C4-2B (cell line): ENCODE measurements at regions not wholly inside any gene's neighbourhood (a gene's known extent, or its start where the extent isn't known, plus 50 kb on each side); places are given as distances from the start of the nearest gene placed in this dataset.

Experiments used
- H3K27ac ChIP-seq: fragments of 450-650 bp; 2 replicates; pipeline ENCODE4 v1.5.1; 2017
- ZFX ChIP-seq: fragments of 450-650 bp; IDR thresholded peaks from 2 replicates; pipeline ENCODE4 v1.6.1; 2017
- TF ChIP-seq, protein P1 (sequence below): fragments of 450-650 bp; conservative IDR thresholded peaks from 2 replicates; pipeline ENCODE4 v1.5.1; 2017; ENCODE audit warnings: mild to moderate bottlenecking

DNA sequence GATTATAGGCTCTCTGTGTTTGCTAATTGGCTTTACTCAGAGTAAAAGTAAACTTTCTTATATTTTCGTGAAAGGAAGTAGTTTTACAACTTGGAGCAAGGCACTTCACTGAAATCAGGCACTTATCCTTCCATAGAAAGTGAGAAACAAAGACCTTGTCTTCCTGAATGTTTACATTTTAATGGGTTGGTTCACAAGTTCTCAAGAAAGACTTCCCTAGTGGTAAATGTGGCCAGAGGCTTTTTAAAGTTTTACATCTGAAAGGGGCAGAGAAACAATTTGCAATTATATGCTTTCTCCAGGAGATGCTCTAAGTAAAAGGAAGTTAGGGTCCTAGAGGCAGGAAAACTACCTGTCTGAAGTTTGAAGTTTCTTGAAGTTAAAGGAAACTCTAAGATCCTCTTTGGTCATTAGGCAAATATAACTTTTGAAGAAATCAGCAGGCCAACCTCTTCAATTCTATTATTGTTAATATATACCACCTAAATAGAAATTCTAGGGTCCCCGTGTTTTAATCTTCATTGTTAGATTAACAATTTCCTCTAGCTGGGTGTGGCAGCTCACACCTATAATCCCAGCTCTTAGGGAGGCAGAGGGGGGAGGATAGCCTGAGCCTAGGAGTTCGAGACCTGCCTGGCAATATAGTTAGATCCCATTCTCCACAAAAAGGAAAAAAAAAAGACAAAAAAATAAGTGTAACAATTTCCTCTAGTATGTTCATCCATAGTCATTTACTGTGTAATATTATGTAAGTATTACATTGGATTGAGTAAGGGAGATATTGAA, 644.9 kb upstream of the FOXG1 start:
- TF ChIP-seq ZFX: no peak
- TF ChIP-seq, protein P1, sequence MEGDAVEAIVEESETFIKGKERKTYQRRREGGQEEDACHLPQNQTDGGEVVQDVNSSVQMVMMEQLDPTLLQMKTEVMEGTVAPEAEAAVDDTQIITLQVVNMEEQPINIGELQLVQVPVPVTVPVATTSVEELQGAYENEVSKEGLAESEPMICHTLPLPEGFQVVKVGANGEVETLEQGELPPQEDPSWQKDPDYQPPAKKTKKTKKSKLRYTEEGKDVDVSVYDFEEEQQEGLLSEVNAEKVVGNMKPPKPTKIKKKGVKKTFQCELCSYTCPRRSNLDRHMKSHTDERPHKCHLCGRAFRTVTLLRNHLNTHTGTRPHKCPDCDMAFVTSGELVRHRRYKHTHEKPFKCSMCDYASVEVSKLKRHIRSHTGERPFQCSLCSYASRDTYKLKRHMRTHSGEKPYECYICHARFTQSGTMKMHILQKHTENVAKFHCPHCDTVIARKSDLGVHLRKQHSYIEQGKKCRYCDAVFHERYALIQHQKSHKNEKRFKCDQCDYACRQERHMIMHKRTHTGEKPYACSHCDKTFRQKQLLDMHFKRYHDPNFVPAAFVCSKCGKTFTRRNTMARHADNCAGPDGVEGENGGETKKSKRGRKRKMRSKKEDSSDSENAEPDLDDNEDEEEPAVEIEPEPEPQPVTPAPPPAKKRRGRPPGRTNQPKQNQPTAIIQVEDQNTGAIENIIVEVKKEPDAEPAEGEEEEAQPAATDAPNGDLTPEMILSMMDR: no peak
- H3K27ac ChIP-seq: no peak overlapping the region

- no peak overlapping the region for H3K27ac ChIP-seq
- TF ChIP-seq, protein P1: no peak
- no peak for TF ChIP-seq ZFX
These were observed 635.8 kb upstream of the FOXG1 start for GRCh38 chr14:28130610-28131284.

- TF ChIP-seq, protein P1: no peak
- TF ChIP-seq ZFX: no peak
- H3K27ac ChIP-seq: no peak overlapping the region
These were observed 628.2 kb upstream of the FOXG1 start for GRCh38 chr14:28138341-28138740.

GRCh38 chr14:28141662-28142061, 624.9 kb upstream of the FOXG1 start:
- no peak for TF ChIP-seq ZFX
- TF ChIP-seq, protein P1: no peak

GRCh38 chr14:28142400-28143015, 624.1 kb upstream of the FOXG1 start:
- TF ChIP-seq, protein P1: peak; percentile 53
- TF ChIP-seq ZFX: no peak
- no peak overlapping the region for H3K27ac ChIP-seq

More at GRCh38 chr14:28141662-28142061, 624.9 kb upstream of the FOXG1 start:
- H3K27ac ChIP-seq: no peak overlapping the region

DNA sequence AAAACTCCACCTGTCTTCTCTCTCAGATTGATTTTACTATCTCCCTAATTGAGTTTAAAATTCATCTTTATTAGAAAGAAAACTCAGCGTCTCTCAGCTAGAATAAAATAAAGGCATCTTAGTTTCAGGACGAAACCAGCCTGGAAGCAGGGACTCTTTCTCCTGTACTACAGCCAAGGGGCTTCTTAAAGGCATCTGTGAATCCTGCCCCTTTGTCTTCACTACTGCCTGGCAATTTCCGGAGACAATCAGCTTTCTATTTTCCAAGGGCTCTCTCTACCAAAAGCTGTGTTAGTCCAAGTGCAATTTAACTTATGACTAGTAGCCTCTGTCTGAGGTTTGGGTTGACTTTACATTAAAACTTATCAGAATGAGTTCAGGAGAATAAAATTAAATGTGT, 623.3 kb upstream of the FOXG1 start:
- H3K27ac ChIP-seq: no peak overlapping the region

More for the DNA sequence above, 623.3 kb upstream of the FOXG1 start:
- TF ChIP-seq ZFX: no peak
- TF ChIP-seq, protein P1: no peak
